Stimulated activated naive CD8-positive, alpha-beta T cell treated with anti-CD3 and anti-CD28 coated beads, Interleukin-15, Interleukin-2, amounts not matched to agents 100 ng/mL and 50 ng/mL, for 24 hours (primary cell): ENCODE measurements at regions not wholly inside any gene's neighbourhood (a gene's known extent, or its start where the extent isn't known, plus 50 kb on each side); places are given as distances from the start of the nearest gene placed in this dataset.

Source experiments
- H3K27ac Mint-ChIP-seq: one replicate; pipeline ENCODE4 v1.8.0; 2021; ENCODE audit warnings: mild to moderate bottlenecking, mixed read lengths
- H3K27me3 Mint-ChIP-seq: one replicate; pipeline ENCODE4 v1.8.0; 2021; ENCODE audit warnings: mixed read lengths
- H3K36me3 Mint-ChIP-seq: one replicate; pipeline ENCODE4 v1.8.0; 2021; ENCODE audit warnings: low read depth, mixed read lengths
- H3K4me1 Mint-ChIP-seq: one replicate; pipeline ENCODE4 v1.8.0; 2021; ENCODE audit warnings: low read depth, mixed read lengths
- H3K4me3 Mint-ChIP-seq: one replicate; pipeline ENCODE4 v1.8.0; 2021; ENCODE audit warnings: mild to moderate bottlenecking, mixed read lengths
- H3K9me3 Mint-ChIP-seq: one replicate; pipeline ENCODE4 v1.8.0; 2021; ENCODE audit warnings: mixed read lengths

DNA sequence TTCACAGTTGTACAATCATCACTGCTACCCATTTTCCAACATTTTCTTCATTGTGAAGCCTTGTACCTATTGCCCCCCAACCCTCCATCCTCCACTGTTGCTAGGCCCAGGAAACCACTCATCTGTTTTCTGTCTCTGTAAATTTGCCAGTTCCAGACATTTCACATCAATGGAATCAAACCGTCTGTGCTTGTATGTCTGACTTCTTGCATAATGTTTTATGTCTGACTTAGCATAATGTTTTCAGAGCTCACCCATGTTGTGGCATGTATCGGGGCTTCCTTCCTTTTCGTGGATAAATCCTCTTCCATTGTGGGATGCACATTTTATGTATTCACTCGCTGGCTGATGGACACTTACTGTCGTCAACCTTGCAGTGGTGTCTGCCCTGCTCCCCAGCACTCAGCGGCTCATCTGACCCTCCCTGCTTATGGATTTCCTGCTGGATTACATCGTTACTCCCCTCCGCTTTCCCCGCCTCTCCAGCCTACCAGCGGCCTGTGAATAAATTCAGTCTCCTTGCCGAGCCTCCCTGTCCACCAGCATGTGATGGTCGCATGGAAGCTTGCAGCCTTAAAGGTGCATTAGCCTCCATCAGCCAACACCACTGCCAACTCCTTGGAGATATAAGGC lies 727.6 kb upstream of the TMEM132C start:
- Mint-ChIP-seq H3K4me1 (no peaks in the 10 kb centered on the region), H3K4me3 (no peak overlapping the region), H3K27ac (no peak overlapping the region), H3K9me3 (peaks cover 6% of the 10 kb centered on the region), H3K27me3 (no peaks in the 10 kb centered on the region), H3K36me3 (no peaks in the 10 kb centered on the region)

DNA sequence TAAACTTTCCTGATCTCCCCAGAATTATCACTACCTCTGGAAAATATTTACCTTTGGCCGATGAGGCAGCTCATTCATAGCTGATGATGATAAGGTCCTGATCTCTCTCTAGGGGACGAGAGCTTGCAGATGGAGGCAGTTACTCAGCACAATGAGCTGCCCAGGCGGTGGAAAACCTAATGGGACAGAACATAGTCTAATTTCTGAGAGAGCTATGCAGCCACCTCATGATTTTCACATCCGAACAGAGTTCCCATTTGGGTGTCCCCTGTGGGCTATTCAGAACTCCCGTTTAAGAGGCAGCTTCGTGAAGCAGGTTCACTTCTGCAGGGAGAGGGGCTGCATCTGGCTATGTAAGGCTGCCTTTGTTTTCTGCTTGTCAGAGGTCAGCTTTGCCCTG lies 724.6 kb upstream of the TMEM132C start:
- Mint-ChIP-seq H3K27me3 (no peaks in the 10 kb centered on the region), H3K9me3 (no peaks in the 10 kb centered on the region), H3K36me3 (no peaks in the 10 kb centered on the region)

GRCh38 chr12:127542931-127543330 lies 724.0 kb upstream of the TMEM132C start:
- H3K4me3 Mint-ChIP-seq = no peak overlapping the region
- H3K27ac Mint-ChIP-seq = no peak overlapping the region
- no peaks in the 10 kb centered on the region for H3K9me3 Mint-ChIP-seq
- no peaks in the 10 kb centered on the region for H3K27me3 Mint-ChIP-seq
- H3K36me3 Mint-ChIP-seq = no peaks in the 10 kb centered on the region
- H3K4me1 Mint-ChIP-seq = no peaks in the 10 kb centered on the region

More for the DNA sequence above, 724.6 kb upstream of the TMEM132C start:
- H3K4me1 Mint-ChIP-seq = no peaks in the 10 kb centered on the region
- H3K4me3 Mint-ChIP-seq = no peak overlapping the region
- no peak overlapping the region for H3K27ac Mint-ChIP-seq

- Mint-ChIP-seq H3K27ac (no peak overlapping the region), H3K27me3 (no peaks in the 10 kb centered on the region), H3K36me3 (no peaks in the 10 kb centered on the region), H3K4me3 (no peak overlapping the region), H3K4me1 (no peaks in the 10 kb centered on the region), H3K9me3 (peaks cover 10% of the 10 kb centered on the region)
Measured at GRCh38 chr12:127546721-127547505, 720.1 kb upstream of the TMEM132C start.

DNA sequence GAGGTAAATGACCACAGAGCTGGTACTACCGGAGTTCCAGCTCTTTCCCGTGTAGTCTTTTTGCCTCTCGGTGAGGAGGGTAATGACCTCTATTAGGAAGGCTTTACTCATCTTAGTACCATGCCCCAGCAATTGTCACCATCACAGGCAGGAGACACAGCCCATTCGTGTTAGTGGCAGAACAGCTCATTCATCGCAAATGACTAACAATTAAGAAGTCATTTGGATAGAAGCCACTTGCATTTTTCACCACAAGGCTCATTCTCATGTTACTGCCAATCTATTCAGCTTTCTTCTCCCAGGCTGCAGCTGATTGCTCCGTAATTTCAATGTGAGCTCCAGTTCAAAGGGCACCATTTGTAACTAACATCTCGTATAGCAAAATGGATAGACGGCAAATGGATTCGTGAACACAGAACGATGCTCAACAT lies 718.8 kb upstream of the TMEM132C start:
- Mint-ChIP-seq H3K36me3 (no peaks in the 10 kb centered on the region), H3K4me1 (no peaks in the 10 kb centered on the region), H3K9me3 (peaks cover 10% of the 10 kb centered on the region), H3K4me3 (no peak overlapping the region), H3K27me3 (no peaks in the 10 kb centered on the region), H3K27ac (no peak overlapping the region)

DNA sequence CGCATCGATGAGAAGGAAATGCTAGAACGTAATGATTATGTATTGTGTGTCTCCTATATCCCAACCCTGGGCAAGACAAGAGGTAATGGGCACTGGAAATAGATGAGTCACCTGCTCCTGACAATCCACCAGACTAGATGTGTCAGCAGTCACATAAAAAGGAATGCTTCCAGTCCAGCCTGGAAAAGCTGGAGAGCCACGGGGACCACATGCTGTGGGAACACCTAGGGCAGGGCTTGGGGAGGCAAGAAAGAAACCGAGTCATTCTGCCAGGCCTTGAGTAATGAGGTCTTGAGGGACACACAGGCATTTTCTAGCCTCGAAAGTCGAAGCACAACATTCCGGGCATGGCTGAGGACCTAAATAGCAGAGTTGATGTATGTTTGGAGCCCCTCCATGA lies 716.7 kb upstream of the TMEM132C start:
- peaks cover 12% of the 10 kb centered on the region for H3K9me3 Mint-ChIP-seq
- H3K36me3 Mint-ChIP-seq = no peaks in the 10 kb centered on the region
- H3K27ac Mint-ChIP-seq = no peak overlapping the region
- H3K4me3 Mint-ChIP-seq = no peak overlapping the region
- H3K27me3 Mint-ChIP-seq = no peaks in the 10 kb centered on the region
- no peaks in the 10 kb centered on the region for H3K4me1 Mint-ChIP-seq

GRCh38 chr12:127552838-127553237 lies 714.1 kb upstream of the TMEM132C start:
- Mint-ChIP-seq H3K9me3 (peaks cover 24% of the 10 kb centered on the region), H3K27me3 (peaks cover 13% of the 10 kb centered on the region), H3K27ac (no peak overlapping the region)

DNA sequence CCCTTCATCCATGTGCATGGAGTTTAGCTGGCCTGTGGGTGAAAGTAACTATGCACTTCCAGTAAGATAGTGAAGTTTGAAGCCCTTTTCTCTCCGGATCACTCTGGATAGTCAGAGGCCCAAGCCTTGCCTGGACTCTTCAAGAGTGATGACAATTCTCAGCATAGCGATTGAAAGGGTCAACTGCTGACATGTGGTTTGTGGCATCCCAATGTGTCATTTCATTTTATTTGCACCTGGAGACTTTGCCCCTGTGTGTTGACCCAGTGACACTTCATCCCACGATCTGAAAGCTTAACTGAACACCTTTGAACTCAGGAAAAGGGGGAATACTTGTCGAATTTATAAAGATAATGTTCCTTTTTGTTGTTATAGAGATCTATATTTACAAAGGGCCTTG lies 711.9 kb upstream of the TMEM132C start:
- peaks cover 17% of the 10 kb centered on the region for H3K4me1 Mint-ChIP-seq

More at GRCh38 chr12:127552838-127553237, 714.1 kb upstream of the TMEM132C start:
- Mint-ChIP-seq H3K4me1 (no peaks in the 10 kb centered on the region), H3K4me3 (no peak overlapping the region), H3K36me3 (no peaks in the 10 kb centered on the region)

GRCh38 chr12:127556231-127556886 lies 710.6 kb upstream of the TMEM132C start:
- Mint-ChIP-seq H3K27me3 (peaks cover 13% of the 10 kb centered on the region), H3K9me3 (peaks cover 24% of the 10 kb centered on the region), H3K27ac (no peak overlapping the region)

More for the DNA sequence above, 711.9 kb upstream of the TMEM132C start:
- Mint-ChIP-seq H3K9me3 (peaks cover 29% of the 10 kb centered on the region), H3K27ac (no peak overlapping the region), H3K36me3 (no peaks in the 10 kb centered on the region), H3K4me3 (no peak overlapping the region), H3K27me3 (peaks cover 13% of the 10 kb centered on the region)

DNA sequence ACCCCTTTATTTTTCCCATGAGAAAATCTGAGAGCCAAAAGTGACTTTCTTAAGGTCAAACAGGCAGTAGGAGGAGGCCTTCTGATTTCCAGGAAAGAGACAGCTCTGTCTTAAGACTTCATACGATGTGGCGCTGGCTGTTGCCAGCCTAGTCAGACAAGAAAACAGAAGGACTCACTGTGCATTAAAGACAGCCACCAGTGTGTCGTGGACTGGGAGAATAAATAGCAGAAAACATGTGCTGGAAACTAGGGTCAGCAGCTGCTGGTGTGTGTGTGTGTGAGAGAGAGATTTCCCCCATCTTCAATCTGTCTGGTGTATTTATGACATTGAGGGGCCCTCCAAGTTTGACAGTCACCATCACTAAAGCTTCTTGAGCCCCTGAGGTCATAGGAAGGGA lies 708.6 kb upstream of the TMEM132C start:
- H3K27ac Mint-ChIP-seq = no peak overlapping the region
- H3K4me1 Mint-ChIP-seq = peaks cover 22% of the 10 kb centered on the region
- no peak overlapping the region for H3K4me3 Mint-ChIP-seq
- H3K9me3 Mint-ChIP-seq = peaks cover 24% of the 10 kb centered on the region
- H3K27me3 Mint-ChIP-seq = peaks cover 13% of the 10 kb centered on the region
- H3K36me3 Mint-ChIP-seq = no peaks in the 10 kb centered on the region

More at GRCh38 chr12:127556231-127556886, 710.6 kb upstream of the TMEM132C start:
- Mint-ChIP-seq H3K4me3 (no peak overlapping the region), H3K4me1 (peaks cover 22% of the 10 kb centered on the region), H3K36me3 (no peaks in the 10 kb centered on the region)

DNA sequence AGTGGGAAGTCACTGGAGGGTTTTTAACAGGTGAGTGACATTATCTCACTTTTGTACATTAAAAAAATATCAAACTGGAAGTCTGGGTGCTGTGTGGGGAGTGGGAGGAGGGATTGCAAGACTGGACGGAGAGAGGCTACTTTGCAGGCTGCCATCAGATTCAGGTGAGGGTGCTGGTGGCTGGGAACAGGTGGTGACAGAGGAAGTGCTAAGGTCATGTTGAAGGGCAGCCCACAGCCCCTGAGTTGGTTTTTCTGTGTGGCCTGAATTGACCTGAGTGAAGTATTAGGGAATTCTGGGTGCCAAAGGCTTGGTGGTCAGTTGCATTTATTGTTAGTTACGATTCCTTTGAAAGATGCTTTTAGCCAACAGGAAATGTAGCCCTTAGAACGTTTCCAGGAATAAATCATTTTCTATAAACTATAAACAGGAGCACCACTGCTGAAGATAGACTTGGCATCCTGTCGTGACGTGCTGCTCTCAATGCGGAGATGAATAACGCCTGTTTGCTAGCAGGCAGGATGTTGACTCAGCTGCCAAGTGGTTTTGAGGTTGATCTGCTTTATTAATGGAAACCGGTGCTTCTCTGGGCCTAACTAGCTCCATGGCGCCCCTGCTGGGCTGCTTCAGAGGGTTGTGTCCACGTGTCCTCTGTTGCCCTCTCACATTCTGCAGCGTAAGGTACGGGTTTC lies 707.5 kb upstream of the TMEM132C start:
- H3K27ac Mint-ChIP-seq = peak overlapping the region; percentile 88
- no peak overlapping the region for H3K4me3 Mint-ChIP-seq
- peaks cover 13% of the 10 kb centered on the region for H3K27me3 Mint-ChIP-seq
- H3K9me3 Mint-ChIP-seq = peaks cover 21% of the 10 kb centered on the region
- H3K4me1 Mint-ChIP-seq = peaks cover 22% of the 10 kb centered on the region
- H3K36me3 Mint-ChIP-seq = no peaks in the 10 kb centered on the region

DNA sequence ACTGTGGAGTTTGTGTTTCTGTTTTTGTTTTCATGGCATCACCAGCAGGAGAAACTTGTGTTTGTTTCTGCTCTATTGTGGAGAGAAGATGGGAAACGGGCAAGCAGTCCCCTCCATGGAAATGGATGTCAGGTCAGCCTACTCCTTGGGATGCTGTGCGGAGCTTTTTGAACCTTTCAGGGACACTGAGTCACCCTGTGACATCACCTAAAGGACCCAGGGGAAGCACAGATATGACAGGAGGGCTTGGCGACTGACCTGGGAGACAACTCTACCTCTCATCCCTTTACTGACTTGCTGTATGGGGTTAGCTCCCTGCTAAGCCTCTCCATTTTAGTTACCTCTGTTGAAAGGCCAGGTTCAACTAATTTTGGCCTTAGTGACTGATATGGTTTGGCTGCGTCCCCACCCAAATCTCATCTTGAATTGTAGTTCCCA lies 706.9 kb upstream of the TMEM132C start:
- Mint-ChIP-seq H3K4me3 (no peak overlapping the region), H3K4me1 (peaks cover 22% of the 10 kb centered on the region)

DNA sequence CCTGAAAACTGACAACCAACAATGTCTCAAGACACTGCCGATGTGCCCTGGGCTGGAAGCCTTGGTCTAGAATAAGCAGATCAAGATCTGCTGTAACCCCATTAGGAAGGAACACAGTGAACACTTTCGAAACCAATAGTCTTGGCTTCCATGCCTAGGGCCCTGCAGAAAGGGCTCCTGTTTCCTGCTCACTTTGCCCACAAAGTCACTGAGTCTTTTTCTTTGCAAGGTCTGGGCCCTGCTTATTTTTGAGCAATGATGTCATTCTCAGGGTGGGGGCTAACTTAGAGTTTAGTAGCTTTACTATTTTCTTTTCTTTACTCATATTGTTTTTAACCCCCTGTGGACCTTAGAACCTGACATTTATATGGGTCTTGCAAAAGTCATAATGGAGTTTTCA lies 704.2 kb upstream of the TMEM132C start:
- H3K27ac Mint-ChIP-seq = no peak overlapping the region
- H3K4me3 Mint-ChIP-seq = no peak overlapping the region
- peaks cover under 1% of the 10 kb centered on the region for H3K27me3 Mint-ChIP-seq
- H3K36me3 Mint-ChIP-seq = no peaks in the 10 kb centered on the region
- peaks cover 22% of the 10 kb centered on the region for H3K4me1 Mint-ChIP-seq
- H3K9me3 Mint-ChIP-seq = peaks cover 15% of the 10 kb centered on the region

More for the DNA sequence above, 706.9 kb upstream of the TMEM132C start:
- peak overlapping the region; percentile 88 for H3K27ac Mint-ChIP-seq
- H3K27me3 Mint-ChIP-seq = peaks cover 13% of the 10 kb centered on the region
- no peaks in the 10 kb centered on the region for H3K36me3 Mint-ChIP-seq
- H3K9me3 Mint-ChIP-seq = peaks cover 24% of the 10 kb centered on the region

DNA sequence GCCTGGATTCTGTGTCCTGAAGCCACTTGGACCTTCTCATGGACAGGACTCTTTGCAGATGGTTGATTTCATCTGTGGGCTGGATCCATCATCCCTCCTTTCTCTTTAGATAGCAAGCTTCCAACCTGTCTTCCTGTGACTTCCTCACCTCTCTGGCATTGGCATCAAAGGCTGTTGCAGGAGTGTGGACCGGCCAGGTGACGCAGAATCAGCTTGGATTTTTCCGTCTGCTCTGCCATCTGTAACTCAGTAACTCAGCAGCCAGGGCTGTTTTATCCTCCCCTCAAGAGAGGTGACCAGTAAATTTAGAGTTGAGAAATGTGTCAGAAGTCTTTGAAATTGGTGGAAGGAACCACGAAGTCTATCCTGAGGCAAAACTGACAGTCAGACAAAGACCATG lies 701.7 kb upstream of the TMEM132C start:
- Mint-ChIP-seq H3K36me3 (no peaks in the 10 kb centered on the region), H3K4me1 (peaks cover 4% of the 10 kb centered on the region), H3K4me3 (no peak overlapping the region), H3K27me3 (no peaks in the 10 kb centered on the region), H3K9me3 (peaks cover 9% of the 10 kb centered on the region), H3K27ac (no peak overlapping the region)
